HEK293 (cell line): ENCODE measurements at regions not wholly inside any gene's neighbourhood (a gene's known extent, or its start where the extent isn't known, plus 50 kb on each side); places are given as distances from the start of the nearest gene placed in this dataset.

Source experiments
- CTCF ChIA-PET: fragments of 350-600 bp; formaldehyde crosslinking; extraction: SDS; loops from one replicate; lab custom pipeline; 2021; ENCODE audit warnings: antibody characterized with exemption; lab: Yijun Ruan, JAX
- POLR2A ChIA-PET: fragments of 300-600 bp; formaldehyde crosslinking; extraction: SDS; loops from one replicate; lab custom pipeline; 2020; ENCODE audit warnings: antibody characterized with exemption, inconsistent platforms; lab: Yijun Ruan, JAX
- H3K27ac ChIP-seq: fragments of 200-500 bp; sonication (Bioruptor generic); 2 replicates; pipeline ENCODE4 v1.5.1; 2014; ENCODE audit warnings: low read depth, low read length, control low read depth, inconsistent platforms; ENCODE audit errors: extremely low read depth
- H3K36me3 ChIP-seq, 2 experiments: fragments of 200-500 bp in 1 of 2; sonication (Bioruptor generic) in 1 of 2; 1 replicate in 1 of 2; 2 replicates in 1 of 2; pipeline ENCODE4 v1.5.1; 2014 to 2017; ENCODE audit warnings: inconsistent platforms in 2 of 2, low read length in 2 of 2; ENCODE audit not compliant: control insufficient read depth in 2 of 2, insufficient read depth in 1 of 2
- H3K4me1 ChIP-seq: fragments of 200-500 bp; sonication (Bioruptor generic); 2 replicates; pipeline ENCODE4 v1.5.1; 2014; ENCODE audit warnings: mild to moderate bottlenecking, low read length, inconsistent platforms; ENCODE audit not compliant: control insufficient read depth, insufficient read depth
- H3K4me3 ChIP-seq: 2 replicates; pipeline ENCODE4 v1.5.1; 2011; ENCODE audit warnings: low read depth, mild to moderate bottlenecking, control low read depth, low read length, moderate library complexity
- H3K9me3 ChIP-seq: fragments of 200-500 bp; sonication (Bioruptor generic); 2 replicates; pipeline ENCODE4 v1.5.1; 2014; ENCODE audit warnings: low read depth, low read length, inconsistent platforms; ENCODE audit not compliant: control insufficient read depth, insufficient read depth
- BCL11A ChIP-seq: fragments of 450-650 bp; formaldehyde crosslinking; IDR thresholded peaks from 2 replicates; pipeline ENCODE4 v1.5.1; 2016; ENCODE audit warnings: low read depth, missing biosample characterization, missing genetic modification characterization
- KLF17 ChIP-seq: fragments of 450-650 bp; formaldehyde crosslinking; IDR thresholded peaks from 2 replicates; pipeline ENCODE4 v1.5.1; 2016; ENCODE audit warnings: missing biosample characterization, missing genetic modification characterization
- PBX3 ChIP-seq: sonication (generic); formaldehyde crosslinking; IDR thresholded peaks from 2 replicates; pipeline ENCODE4 v1.8.1; 2022; ENCODE audit warnings: mild to moderate bottlenecking, moderate library complexity, missing genetic modification reagents
- PRDM2 ChIP-seq: fragments of 450-650 bp; formaldehyde crosslinking; IDR thresholded peaks from 2 replicates; pipeline ENCODE4 v1.5.1; 2016; ENCODE audit warnings: missing biosample characterization, missing genetic modification characterization, borderline replicate concordance
- SCRT1 ChIP-seq: fragments of 450-650 bp; formaldehyde crosslinking; IDR thresholded peaks from 2 replicates; pipeline ENCODE4 v1.5.1; 2016; ENCODE audit warnings: missing biosample characterization, missing genetic modification characterization, borderline replicate concordance
- SCRT2 ChIP-seq: fragments of 450-650 bp; formaldehyde crosslinking; IDR thresholded peaks from 2 replicates; pipeline ENCODE4 v1.5.1; 2016; ENCODE audit warnings: missing biosample characterization, missing genetic modification characterization
- ZBTB26 ChIP-seq: fragments of 450-650 bp; formaldehyde crosslinking; optimal IDR thresholded peaks from 2 replicates; pipeline ENCODE3; 2016; ENCODE audit warnings: missing biosample characterization, mild to moderate bottlenecking, missing genetic modification characterization
- ZNF26 ChIP-seq: fragments of 450-650 bp; formaldehyde crosslinking; IDR thresholded peaks from 2 replicates; pipeline ENCODE4 v1.5.1; 2016; ENCODE audit warnings: missing biosample characterization, missing genetic modification characterization
- ZNF274 ChIP-seq, 2 experiments: fragments of 200-500 bp in 1 of 2; fragments of 450-650 bp in 1 of 2; sonication (Bioruptor generic) in 1 of 2; formaldehyde crosslinking in 1 of 2; IDR thresholded peaks; 2 replicates each; pipeline versions ENCODE4 v1.5.1 to v1.6.1; 2014 to 2016; ENCODE audit warnings: borderline replicate concordance in 1 of 2, inconsistent platforms in 1 of 2, low read length in 1 of 2, missing biosample characterization in 1 of 2, missing genetic modification characterization in 1 of 2
- ZNF426 ChIP-seq: fragments of 450-650 bp; formaldehyde crosslinking; IDR thresholded peaks from 2 replicates; pipeline ENCODE4 v1.5.1; 2017; ENCODE audit warnings: missing biosample characterization, missing genetic modification characterization, mild to moderate bottlenecking, inconsistent platforms, moderate library complexity
- ZNF501 ChIP-seq: fragments of 450-650 bp; formaldehyde crosslinking; IDR thresholded peaks from 2 replicates; pipeline ENCODE4 v1.5.1; 2016; ENCODE audit warnings: missing biosample characterization, missing genetic modification characterization
- ZSCAN23 ChIP-seq: fragments of 450-650 bp; formaldehyde crosslinking; IDR thresholded peaks from 2 replicates; pipeline ENCODE4 v1.5.1; 2016; ENCODE audit warnings: missing biosample characterization, missing genetic modification characterization

GRCh38 chr10:33739031-33739430 lies 404.6 kb upstream of the NRP1 start:
- H3K4me3 ChIP-seq = no peak overlapping the region
- H3K36me3 ChIP-seq = no peaks in the 10 kb centered on the region
- CTCF ChIA-PET = no interaction called here
- TF ChIP-seq KLF17 = no peak
- no peak for TF ChIP-seq ZNF26 (tag by site-specific recombination)
- no peak for TF ChIP-seq BCL11A (tag by site-specific recombination)
- no peak for TF ChIP-seq PRDM2
- TF ChIP-seq ZNF426 (tag by site-specific recombination) = no peak
- TF ChIP-seq ZSCAN23 (tag by site-specific recombination) = no peak
- no peak for TF ChIP-seq ZNF501 (tag by site-specific recombination)
- TF ChIP-seq ZBTB26 (tag by site-specific recombination) = no peak
- no peak for TF ChIP-seq ZNF274 (IDR thresholded peaks at IDR 0.05; ENCODE audit: low read length)
- TF ChIP-seq ZNF274 (tag by site-specific recombination; IDR thresholded peaks at IDR 0.05; ENCODE audit: borderline replicate concordance) = no peak
- TF ChIP-seq, all 188 proteins: peak for 0
- no peaks in the 10 kb centered on the region for H3K9me3 ChIP-seq
- POLR2A ChIA-PET = no interaction called here
- H3K27ac ChIP-seq = no peak overlapping the region
- H3K4me1 ChIP-seq = peaks cover 5% of the 10 kb centered on the region; the same call in 1 of the 2 replicates

- Histone ChIP-seq H3K27ac (no peak overlapping the region), H3K36me3 (no peaks in the 10 kb centered on the region), H3K9me3 (no peaks in the 10 kb centered on the region), H3K4me1 (peaks cover 6% of the 10 kb centered on the region), H3K4me3 (no peak overlapping the region)
- CTCF ChIA-PET = no interaction called here
- POLR2A ChIA-PET = no interaction called here
- peak; percentile 91 for TF ChIP-seq SCRT1 (tag by site-specific recombination)
- peak; percentile 95 for TF ChIP-seq SCRT2 (tag by site-specific recombination)
- no peak for TF ChIP-seq PBX3 (CRISPR knock-in tag)
These were observed 401.0 kb upstream of the NRP1 start for GRCh38 chr10:33735464-33735923.
